Urinary bladder (tissue), 3 donors: ENCODE measurements at regions not wholly inside any gene's neighbourhood (a gene's known extent, or its start where the extent isn't known, plus 50 kb on each side); places are given as distances from the start of the nearest gene placed in this dataset.

ENCODE experiments used
- DNase-seq: peaks from one replicate; pipeline ENCODE4 v3.0.0-alpha.2; 2015; ENCODE audit errors: extremely low spot score
- H3K27ac ChIP-seq: one replicate; pipeline ENCODE4 v1.5.1; 2013; ENCODE audit warnings: low read depth, mild to moderate bottlenecking, moderate library complexity
- H3K36me3 ChIP-seq: one replicate; pipeline ENCODE4 v1.6.1; 2013; ENCODE audit warnings: mild to moderate bottlenecking, moderate library complexity; ENCODE audit not compliant: insufficient read depth
- H3K4me1 ChIP-seq: one replicate; pipeline ENCODE4 v1.6.1; 2013; ENCODE audit warnings: mild to moderate bottlenecking, moderate library complexity; ENCODE audit not compliant: insufficient read depth
- H3K4me3 ChIP-seq: one replicate; pipeline ENCODE4 v1.5.1; 2013; ENCODE audit warnings: low read depth, low read length
- WGBS: extraction: QIAGEN DNeasy Blood & Tissue Kit; methylation state at CpG from one replicate; pipeline ENCODE4 v1.1.7; 2013; 5-methylcytosine and 5-hydroxymethylcytosine counted together
- donor health status: healthy with polysubstance abuse.
- donor health status: healthy.

DNA sequence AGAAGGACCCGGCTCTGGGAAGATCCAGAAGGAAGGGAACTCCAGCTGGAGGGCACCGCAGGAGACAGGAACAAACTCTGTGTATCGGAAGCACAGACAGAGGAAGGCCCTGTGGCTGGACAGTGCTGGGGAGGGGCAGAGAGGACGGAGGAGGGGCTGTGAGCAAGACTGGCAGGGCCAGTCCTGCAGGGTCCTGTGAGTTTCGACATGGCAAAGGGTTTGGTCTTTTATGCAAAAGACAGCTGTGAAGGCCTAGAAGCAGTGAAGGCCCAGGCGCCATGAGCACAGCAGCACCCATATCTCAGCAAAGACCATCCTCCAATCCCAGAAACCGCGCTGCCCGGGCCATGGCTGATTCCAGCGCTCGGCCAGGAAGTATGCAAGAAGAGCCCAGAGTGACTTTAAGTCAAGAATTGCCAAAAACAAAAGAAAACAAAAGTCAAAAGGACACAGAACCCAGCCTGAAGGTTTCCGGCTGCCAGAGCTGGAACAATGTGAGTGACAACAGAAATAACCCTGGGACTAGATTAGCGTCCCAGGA lies 126.5 kb downstream of the NCOR2 start:
- 74% methylated on average over 13 of the region's 13 CpGs for WGBS
- DNase-seq = no peak
- Histone ChIP-seq H3K4me1 (no peaks in the 10 kb centered on the region), H3K27ac (no peak overlapping the region), H3K4me3 (no peak overlapping the region), H3K36me3 (peaks cover 2% of the 10 kb centered on the region)

DNA sequence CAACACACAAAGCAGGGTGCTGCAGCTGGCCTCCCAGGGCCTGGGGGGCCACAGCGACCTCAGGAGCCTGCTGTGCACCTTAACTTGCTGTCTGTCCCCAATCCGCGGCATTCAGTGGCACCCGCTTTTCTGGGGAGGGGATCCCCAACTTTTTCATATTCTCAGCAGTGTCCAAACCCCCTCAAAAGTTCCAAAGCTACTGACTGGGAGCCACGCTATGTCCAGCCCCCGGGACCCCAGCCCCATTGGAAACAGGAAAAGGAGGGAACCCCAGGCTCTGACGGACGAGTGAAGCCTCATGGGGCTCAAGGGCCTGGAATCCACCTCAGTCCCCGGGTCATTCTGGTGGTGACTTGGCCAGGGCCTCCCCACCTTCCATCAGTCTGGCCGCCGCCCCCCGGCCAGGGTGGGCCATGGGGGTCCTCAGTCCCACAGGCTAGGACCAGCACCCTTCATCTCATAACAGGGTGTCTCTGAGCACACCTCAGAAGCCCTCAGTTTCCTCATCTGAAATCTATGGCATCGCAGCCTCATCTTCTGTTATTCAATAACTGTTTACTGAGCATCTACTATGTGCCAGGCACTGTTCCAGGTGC lies 127.3 kb downstream of the NCOR2 start:
- H3K4me1 ChIP-seq = no peaks in the 10 kb centered on the region
- H3K36me3 ChIP-seq = peaks cover 2% of the 10 kb centered on the region
- H3K27ac ChIP-seq = no peak overlapping the region
- WGBS = 96% methylated on average over 13 of the region's 13 CpGs
- DNase-seq = no peak
- H3K4me3 ChIP-seq = no peak overlapping the region

DNA sequence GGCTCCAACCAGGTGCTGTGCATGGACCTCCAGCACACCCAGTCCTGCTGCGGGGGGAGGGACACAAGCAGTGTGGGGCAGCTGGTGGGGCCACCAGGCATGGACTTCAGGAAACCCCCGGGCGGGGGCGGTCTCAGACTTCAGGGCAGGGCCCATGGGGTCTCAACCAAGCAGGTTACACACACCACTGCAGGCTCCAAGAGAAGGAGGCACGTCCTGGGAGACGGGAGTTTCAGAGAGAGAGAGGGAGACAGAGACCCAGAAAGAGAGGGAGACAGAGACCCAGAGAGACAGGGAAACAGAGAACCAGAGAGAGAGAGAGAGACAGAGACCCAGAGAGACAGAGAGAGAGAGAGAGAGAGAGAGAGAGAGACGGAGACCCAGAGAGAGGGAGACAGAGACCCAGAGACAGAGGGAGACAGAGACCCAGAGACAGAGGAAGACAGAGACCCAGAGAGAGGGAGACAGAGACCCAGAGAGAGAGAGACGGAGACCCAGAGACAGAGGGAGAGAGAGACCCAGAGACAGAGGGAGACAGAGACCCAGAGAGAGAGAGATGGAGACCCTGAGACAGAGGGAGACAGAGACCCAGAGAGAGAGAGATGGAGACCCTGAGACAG lies 128.9 kb downstream of the NCOR2 start:
- Histone ChIP-seq H3K4me3 (no peak overlapping the region), H3K4me1 (no peaks in the 10 kb centered on the region), H3K27ac (no peak overlapping the region), H3K36me3 (peaks cover 2% of the 10 kb centered on the region)
- WGBS = 77% methylated on average over 8 of the region's 8 CpGs
- no peak for DNase-seq

DNA sequence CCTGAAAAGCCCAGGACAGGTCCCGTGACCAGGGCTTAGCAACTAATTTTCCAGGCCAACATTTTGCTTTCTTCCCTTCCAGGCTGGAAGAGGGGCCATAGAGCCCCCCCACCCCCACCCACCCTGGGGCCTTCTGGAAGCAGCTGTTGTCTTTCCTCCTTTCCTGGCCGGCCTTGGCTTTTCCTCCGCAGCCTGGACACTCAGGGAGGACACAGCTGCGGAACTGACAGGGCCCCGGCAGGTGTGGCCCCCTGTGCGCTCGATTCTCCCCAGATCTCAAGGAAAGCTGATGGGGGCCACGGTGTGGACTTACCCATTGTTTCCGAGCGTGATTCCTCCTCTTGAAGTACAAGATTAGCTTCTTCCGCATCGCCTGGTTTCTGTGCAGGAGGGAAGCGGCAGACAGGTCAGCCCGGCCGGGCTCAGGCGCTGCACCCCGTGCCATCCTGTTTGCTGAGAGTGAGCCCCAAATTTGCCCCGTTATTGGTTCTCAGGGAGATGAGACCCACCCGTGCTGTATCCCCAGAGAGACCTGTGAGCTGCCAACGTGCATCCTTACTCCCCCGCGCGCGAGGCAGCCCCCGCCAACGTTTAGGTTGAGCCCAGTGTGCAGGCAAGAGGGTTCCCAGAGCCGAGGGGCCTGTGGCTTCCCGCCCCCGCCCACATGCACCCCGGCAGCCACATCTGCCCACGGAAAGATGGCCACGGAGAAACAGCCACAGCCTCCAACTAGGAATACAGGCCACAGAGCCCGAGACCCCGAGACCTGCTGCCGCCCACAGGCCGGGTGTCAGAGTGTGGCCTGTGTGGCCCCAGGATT lies 129.6 kb downstream of the NCOR2 start:
- H3K36me3 ChIP-seq = no peaks in the 10 kb centered on the region
- DNase-seq = no peak
- H3K27ac ChIP-seq = no peak overlapping the region
- 72% methylated on average over 36 of the region's 36 CpGs for WGBS
- no peak overlapping the region for H3K4me3 ChIP-seq
- no peaks in the 10 kb centered on the region for H3K4me1 ChIP-seq

DNA sequence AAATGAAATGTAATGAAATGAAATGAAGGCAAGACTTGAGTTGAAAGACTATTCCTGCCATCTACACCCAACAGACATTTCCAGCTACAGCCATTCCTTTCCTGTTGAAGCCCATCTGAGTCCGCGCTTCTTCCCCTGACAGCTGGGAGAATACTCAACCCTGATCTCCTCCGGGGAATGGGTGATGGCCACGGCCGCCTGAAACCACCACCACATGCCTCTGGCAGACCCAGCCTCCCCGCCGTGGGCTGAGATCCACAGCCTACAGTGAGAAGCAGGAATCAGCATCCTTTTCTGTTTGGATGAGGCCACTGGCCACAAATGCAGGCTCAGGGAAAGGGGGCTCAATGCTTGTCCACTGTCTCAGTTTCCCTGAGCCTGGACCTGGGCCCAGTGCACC lies 130.3 kb downstream of the NCOR2 start:
- no peak for DNase-seq
- Histone ChIP-seq H3K36me3 (no peaks in the 10 kb centered on the region), H3K27ac (no peak overlapping the region), H3K4me3 (no peak overlapping the region), H3K4me1 (no peaks in the 10 kb centered on the region)
- WGBS = 66% methylated on average over 7 of the region's 7 CpGs

DNA sequence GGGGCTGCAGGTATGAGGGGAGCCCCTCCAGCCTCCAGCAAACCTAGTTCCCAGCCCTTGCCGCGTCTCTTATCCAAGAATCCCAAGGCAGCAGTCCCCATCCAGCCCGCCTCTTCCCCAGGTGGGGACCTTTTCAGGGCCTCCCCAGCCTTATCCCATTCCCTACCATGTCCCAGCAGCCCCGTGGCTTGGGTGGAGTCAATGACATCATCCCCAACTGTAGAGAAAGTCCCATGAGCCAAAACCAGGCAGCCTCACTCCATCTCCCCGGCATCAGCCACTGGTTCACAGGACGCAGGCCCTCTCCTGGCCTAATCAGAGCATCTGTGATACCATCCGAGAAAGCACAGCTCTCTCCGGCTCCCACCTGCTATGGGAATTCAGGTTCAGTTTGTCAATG lies 131.0 kb downstream of the NCOR2 start:
- no peak for DNase-seq
- 69% methylated on average over 8 of the region's 8 CpGs for WGBS
- Histone ChIP-seq H3K27ac (no peak overlapping the region), H3K4me3 (no peak overlapping the region), H3K36me3 (no peaks in the 10 kb centered on the region), H3K4me1 (no peaks in the 10 kb centered on the region)

DNA sequence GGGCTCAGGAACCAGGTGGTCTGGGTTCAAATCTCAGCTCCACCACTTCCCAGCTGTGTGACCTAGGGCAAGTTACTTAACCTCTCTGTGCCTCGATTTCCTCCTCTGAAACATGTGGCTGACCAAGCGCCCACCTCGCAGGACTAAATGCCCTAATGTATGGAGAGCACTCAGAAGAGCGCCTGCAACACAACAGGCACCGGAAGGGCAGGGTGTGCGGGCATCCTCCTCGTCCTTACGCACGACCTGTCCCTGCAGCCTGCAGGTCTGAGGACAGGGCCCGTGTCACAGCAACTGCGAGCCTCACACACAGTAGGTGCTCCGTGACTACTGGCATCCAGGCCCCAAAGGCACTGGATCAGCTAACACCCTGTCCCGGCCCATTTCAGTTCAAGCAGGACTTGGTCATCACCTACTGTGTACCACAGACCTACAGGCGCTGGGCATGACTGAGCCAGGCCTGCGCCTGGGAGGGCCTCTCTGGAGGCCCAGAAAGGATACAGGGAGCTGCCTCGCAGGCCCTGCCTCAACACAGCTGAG lies 131.5 kb downstream of the NCOR2 start:
- DNase-seq = no peak
- no peaks in the 10 kb centered on the region for H3K4me1 ChIP-seq
- no peak overlapping the region for H3K27ac ChIP-seq
- WGBS = 95% methylated on average over 16 of the region's 16 CpGs
- H3K4me3 ChIP-seq = no peak overlapping the region
- no peaks in the 10 kb centered on the region for H3K36me3 ChIP-seq

DNA sequence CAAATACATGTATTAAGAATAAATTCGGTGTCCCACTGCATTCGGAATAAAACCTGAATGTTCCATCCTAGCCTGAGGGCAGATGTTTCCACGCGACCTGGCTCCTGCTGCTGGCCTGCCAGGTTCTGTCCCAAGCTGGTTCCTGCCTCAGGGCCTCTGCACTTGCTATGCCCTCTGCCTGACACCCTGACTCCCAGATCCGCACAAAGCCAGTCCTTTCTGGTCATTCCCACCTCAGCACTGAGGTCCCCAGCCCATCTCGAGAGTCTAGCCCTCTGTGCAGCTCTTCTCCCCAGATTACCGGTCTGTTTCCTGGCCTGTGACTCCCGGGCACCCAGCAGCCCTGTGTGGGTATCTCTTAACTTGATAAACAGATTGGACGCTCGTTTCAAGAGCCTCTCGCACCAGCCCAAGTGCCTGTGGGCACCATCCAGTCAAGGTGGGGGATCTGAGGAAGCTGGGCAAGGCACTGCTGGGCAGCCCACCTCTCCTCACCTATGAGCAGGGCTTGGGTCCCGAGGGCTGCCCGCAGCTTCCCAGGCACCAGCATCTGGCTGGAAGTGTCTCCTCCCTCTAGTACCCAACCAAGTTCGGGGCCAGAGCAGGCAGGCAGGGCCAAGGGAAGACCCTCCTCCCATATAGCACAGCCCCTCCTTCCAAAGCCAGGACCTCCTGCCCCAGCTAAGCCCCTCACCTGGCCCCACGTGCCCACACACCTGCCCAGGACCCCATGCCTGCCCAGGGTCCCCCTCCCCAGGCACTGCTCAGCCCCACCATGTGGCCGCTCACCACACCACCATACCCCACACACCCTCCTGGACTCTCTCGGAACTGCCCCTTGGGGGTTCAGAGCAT lies 132.2 kb downstream of the NCOR2 start:
- WGBS = 81% methylated on average over 17 of the region's 17 CpGs
- no peaks in the 10 kb centered on the region for H3K4me1 ChIP-seq
- DNase-seq = no peak
- H3K36me3 ChIP-seq = no peaks in the 10 kb centered on the region
- H3K4me3 ChIP-seq = no peak overlapping the region
- no peak overlapping the region for H3K27ac ChIP-seq

DNA sequence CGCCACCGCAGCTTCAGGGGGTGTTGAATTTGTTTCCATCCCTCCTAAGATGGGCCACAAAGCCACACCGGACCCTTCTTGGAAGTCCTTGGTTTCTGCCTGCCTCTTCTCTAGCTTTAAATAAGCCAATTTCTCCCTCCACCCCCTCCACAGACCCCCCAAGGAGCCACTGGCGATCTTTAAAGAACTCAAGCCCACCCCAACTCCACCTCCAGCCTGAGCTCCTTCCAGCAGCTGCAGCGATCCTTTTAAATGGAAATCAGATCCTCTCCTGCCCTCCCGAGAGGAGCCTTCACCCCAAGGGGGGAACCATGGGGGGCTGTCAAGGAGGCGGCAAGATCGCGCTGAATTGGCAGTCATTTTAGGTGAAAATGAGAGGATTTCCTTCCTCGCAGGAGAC lies 133.1 kb downstream of the NCOR2 start:
- no peak overlapping the region for H3K4me3 ChIP-seq
- H3K36me3 ChIP-seq = no peaks in the 10 kb centered on the region
- WGBS = 76% methylated on average over 10 of the region's 10 CpGs
- H3K4me1 ChIP-seq = no peaks in the 10 kb centered on the region
- no peak for DNase-seq
- H3K27ac ChIP-seq = no peak overlapping the region

DNA sequence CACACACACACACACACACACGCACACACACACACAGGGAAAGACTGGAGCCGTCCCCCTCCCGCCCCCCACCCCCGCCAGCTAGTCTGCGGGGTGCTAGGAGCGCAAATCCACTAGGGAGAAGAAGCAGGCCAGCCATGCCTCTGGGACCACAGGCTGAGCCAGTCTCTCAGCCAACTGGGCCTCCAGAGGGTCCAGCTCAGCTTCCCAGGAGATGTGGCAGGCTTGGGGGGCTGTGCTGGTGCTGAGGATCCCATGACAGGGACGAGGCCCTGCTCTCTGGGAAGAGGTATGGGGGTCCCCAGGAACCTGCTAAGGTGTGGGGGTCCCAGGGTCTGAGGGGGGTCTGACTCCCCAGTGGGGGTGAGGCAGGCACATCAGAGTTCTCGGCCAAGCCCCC lies 133.5 kb downstream of the NCOR2 start:
- Histone ChIP-seq H3K4me3 (no peak overlapping the region), H3K27ac (no peak overlapping the region), H3K4me1 (no peaks in the 10 kb centered on the region), H3K36me3 (no peaks in the 10 kb centered on the region)
- no peak for DNase-seq
- WGBS = 73% methylated on average over 8 of the region's 8 CpGs

DNA sequence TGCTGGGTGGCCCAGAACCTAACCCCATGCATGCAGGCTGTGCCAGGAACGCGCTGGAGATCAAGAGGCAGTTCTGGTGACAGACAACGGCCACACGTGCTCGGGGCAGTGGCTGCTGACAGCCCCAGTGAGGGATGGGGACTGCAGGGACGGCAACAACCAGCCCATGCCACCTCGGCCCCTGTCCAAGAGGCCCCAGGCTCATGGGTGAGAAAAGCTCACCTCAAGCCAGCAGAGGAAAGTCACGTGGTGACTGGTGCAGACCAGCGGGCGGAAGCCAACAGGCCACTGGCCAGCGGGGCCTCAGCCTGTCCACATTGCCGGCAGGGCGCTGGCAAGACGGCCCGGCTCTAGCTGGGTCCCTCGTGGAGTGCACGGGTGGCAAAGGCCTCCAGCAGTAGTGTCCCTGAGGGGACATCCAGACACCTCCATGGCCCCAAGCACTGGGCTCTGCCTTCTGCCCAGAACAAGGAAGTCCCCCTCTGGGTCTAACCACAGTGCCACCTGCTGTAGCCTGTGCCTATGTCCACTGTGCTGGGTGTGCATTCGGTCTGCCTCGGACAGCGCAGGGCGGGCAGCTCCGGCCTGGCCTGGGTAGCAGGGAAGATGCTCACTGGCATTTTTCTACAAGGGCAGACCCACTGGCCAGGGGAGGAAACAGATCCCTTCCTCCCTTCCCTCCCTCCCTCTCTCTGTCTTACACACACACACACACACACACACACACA lies 134.1 kb downstream of the NCOR2 start:
- Histone ChIP-seq H3K36me3 (no peaks in the 10 kb centered on the region), H3K4me1 (no peaks in the 10 kb centered on the region), H3K27ac (no peak overlapping the region), H3K4me3 (no peak overlapping the region)
- DNase-seq = no peak
- 65% methylated on average over 22 of the region's 22 CpGs for WGBS

DNA sequence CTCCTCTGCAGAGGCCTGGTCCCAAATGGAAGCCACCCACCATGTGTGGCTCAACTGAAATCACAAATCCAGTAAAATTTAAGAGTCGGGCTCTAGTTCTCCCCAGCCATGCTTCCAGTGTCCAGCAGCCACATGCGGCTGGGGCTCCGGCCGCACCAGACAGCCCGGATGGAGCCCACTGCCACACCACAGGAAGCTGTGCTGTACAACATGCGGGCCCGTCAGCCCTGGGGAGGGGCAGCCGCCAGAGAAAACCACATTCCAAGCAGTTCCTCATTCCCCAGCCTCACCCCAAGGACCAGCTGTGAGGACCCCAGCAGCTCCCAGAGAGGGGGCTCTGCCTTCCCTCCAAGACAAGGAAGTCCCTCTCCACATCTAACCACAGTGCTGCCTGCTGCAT lies 135.0 kb downstream of the NCOR2 start:
- no peaks in the 10 kb centered on the region for H3K4me1 ChIP-seq
- no peak overlapping the region for H3K27ac ChIP-seq
- H3K36me3 ChIP-seq = no peaks in the 10 kb centered on the region
- H3K4me3 ChIP-seq = no peak overlapping the region
- 85% methylated on average over 8 of the region's 8 CpGs for WGBS
- no peak for DNase-seq

DNA sequence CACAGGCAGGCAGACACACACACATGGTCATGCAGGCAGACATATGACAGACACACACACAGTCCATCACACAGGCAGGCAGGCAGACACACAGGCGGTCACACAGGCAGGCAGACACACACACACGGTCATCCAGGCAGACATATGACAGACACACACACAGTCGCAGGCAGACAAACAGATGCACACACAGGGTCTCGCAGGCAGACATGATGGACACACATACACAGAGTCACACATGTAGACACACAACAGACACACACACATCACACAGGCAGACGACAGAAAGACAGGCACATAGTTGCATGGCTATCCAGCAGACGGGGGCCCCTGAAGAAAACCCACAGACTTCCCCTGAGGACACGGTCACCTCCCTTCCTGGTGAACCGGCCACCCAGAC lies 135.4 kb downstream of the NCOR2 start:
- H3K4me1 ChIP-seq = no peaks in the 10 kb centered on the region
- H3K4me3 ChIP-seq = no peak overlapping the region
- no peak overlapping the region for H3K27ac ChIP-seq
- 91% methylated on average over 8 of the region's 8 CpGs for WGBS
- H3K36me3 ChIP-seq = no peaks in the 10 kb centered on the region
- DNase-seq = no peak
